D341Med (cell line): ENCODE measurements at regions not wholly inside any gene's neighbourhood (a gene's known extent, or its start where the extent isn't known, plus 50 kb on each side); places are given as distances from the start of the nearest gene placed in this dataset.

Source experiments
- DNase-seq: peaks from one replicate; pipeline ENCODE4 v3.0.0; 2012; ENCODE audit warnings: low spot score

DNA sequence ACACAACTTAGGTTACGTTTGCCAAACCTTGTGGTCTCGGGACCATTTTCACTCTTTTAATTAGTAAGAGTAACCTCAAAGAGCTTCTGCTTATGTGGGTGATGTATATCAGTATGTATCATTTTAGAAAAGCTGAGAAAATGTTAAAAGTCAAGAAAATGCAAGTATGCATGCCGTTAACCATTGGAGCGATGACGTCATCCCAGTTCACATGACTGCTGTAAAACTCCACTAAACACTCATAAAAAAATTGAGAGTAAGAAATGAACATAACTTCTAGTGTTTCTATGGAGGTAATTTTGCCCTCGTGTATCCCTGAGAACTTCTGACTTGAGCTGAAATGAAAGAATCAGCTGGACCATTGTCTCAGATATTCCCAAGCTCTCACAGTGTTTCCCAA, 250.0 kb upstream of the CDH4 start:
- no peak for DNase-seq

DNA sequence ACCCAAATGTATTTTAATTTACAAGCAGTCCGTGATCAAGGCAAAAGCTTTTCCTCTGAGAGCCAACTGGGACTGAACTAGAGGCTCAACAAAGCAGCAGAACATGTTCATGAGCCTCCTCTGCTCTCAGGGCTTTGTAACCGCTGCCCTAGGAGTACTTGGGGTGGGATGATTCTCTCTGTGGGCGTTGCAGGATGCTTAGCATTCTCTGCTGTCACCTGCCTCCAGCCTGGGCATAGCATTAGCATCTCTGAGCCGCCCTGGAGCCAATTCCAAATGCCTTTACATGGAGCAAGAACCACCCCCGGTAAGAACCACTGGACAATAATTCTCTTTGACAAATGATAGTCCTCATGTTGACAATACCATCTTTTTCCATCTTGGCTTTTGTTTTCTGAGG, 237.6 kb upstream of the CDH4 start:
- no peak for DNase-seq

DNA sequence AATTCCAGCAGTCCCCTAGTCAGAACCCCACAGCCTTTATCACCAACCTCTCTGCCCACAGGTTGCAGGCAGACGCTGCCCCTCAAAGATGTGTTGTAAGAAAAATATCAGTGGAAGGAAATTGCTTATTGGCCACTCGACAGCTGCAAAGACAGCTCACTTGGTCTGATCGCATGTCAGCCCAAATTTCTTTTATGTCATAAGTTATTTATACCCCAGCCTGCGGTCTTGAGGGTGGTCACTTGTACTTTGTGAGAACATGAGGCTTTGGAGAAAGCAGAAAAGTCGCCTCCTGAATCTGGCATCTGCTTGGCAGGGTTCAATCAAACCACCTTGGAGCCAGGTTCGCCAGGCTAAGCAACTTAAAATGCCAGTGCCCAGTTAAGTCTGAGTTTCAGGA, 236.5 kb upstream of the CDH4 start:
- DNase-seq, result no peak

DNA sequence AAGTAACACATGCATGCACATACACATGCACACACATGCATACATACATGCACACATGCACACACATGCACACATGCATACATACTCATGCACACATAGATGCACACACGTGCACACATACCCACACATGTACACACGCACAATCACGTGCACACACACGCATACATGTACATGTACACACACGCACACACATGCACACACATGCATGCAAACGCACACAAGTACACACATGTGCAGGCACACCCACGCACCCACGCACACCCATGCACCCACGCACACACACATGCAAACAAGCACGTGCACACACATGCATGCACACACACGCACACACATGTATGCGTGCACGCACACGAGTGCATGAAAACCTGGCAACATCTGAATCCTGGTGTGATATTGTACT, 232.7 kb upstream of the CDH4 start:
- DNase-seq, result no peak

DNA sequence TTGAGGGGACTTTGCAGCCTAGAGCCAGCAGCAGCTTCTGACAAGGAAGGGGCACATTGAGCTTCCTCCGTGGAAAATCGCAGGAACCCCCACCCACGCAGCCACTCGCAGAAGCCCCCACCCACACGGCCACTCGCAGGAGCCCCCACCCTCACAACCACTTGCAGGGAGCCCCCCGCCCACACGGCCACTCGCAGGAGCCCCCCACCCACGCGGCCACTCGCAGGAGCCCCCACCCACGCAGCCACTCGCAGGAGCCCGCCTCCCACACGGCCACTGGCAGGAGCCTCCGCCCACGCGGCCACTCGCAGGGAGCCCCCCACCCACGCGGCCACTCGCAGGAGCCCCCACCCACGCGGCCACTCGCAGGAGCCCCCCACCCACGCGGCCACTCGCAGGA, 228.4 kb upstream of the CDH4 start:
- DNase-seq, result no peak

DNA sequence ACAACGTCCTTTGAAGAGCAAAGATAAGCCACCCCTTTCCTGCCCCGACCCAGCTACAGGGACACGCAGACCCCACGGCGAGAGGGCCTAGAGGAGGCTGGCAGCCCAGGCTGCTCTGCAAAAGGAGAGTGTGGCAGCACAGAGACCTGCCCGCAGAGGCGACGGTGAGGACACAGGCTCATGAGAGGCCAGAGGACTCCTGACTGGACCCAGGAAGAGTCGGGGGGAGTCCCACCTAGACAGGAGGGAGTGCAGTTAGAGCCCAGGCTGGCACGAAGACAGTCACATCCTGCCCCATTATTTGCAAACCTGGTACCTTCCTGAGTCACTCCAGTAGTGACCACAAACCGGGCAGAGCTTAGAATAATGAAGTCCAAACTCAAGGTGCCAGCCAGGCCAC, 227.7 kb upstream of the CDH4 start:
- no peak for DNase-seq

DNA sequence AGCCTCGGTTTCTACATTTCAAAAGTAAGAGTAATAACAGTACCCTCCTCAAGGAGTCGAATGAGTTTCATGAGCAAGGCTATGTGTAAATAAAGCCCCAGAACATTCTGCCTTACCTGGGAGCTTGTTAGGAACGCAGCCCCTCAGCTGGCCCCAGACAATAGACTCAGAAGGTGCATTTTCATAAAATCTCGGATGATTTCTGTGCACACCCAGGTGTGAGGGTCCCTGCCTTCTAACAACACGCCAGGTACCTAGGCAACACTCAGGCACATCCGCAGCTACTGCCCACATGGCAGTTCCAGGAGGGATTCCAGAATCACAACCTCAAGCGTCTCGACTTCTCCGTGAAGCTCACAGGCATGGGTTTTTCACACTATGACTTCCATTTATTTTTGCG, 226.5 kb upstream of the CDH4 start:
- DNase-seq, result no peak

DNA sequence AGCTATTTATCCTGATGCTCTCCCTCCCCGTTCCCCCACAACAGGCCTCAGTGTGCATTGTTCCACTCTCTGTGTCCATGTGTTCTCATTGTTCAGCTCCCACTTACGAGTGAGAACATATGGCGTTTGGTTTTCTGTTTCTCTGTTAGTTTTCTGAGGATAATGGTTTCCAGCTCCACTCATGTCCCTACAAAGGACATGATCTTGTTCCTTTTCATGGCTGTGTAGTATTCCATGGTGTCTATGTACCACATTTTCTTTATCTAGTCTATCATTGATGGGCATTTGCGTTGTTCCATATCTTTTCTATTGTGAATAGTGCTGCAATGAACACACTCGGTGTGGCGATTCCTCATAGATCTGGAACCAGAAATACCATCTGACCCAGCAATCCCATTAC, 225.9 kb upstream of the CDH4 start:
- DNase-seq, result no peak

DNA sequence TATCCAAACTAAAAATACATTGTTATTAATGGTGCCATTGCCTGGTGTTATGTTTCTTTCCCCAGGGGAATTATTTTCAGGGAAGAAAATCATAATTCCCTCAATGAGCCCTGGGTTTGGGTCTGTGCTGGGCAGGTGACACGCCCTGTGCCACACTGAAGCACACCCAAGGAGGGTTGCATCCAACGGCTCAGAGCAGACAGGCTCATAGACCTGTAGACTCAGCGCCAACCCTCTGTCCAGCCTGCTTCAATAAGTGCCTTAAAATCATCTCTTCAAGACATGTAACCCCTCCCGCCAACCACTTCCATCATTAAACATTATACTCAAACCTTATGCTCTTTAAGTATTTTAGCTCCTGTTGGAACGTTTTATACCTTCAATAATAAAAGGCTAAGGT, 225.3 kb upstream of the CDH4 start:
- no peak for DNase-seq

DNA sequence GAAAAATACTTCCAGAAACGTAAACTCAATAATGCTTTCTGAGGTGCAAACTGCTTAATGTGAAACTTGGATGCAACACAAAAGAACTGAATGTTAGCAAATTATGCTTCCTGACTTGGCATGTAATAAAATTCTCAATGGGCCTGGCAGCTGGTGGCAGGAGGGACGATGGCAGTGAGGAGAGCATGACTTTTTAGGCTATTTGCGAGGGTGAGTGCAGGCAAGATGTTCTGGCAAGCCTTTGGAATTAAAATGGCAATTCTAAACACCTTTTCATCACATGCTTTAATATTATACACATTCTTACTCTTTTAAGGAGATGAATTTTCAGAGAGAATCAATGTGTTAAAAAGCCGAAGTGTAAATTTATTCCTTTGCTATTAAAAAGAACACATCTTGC, 224.8 kb upstream of the CDH4 start:
- no peak for DNase-seq

DNA sequence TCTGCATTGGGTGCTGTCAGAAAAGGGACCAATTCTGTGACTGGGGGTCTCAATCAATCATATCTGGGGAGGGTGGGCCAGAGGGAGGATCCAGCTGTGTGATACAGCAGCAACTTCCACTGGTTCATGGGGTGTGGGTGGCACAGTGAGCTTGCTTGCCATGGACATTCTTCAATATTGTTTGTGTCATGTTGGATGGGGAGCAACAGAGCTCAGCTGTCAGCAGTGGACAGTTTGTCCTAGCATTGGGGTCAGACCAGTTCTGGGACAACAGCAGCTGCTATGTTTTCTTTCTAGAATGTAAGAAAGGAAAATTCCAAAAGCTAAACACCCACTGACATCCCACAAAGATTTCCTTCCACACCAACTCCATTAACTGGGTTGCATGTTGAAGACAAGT, 221.9 kb upstream of the CDH4 start:
- DNase-seq, result no peak

DNA sequence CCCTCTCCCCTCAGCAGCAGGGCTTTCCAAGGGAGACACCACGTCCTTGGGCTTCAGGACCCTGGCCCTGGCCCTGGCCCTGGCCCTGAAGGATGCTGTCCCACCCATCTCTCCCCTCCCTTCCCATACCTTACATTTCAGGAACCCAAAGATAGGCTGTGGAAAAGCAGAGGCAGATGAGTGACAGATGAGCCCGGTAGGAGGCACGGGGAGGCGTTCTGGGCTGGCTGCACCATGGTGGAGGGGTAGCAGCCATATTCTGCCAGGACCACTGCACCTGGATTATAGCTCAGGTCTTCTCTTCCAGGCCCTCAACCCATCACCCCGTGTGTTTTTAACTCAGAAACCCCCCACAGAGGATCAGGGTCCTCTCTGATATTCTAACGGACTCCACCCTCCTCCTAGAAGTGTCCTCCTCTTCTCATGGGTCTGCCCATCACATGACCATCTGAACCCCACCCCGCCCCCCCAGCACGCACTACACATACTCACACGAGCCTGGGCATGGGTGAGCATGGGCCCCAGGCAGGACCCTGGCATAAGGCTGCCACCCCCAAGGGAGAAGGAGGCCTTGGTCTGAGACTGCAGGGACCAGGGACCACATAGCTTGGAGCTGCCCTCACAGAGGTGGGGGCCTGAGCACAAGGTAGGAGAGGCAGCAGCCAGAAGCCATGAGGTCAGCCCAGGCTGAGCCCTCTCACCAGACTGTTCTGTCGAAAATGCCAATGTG, 220.8 kb upstream of the CDH4 start:
- DNase-seq, result no peak

DNA sequence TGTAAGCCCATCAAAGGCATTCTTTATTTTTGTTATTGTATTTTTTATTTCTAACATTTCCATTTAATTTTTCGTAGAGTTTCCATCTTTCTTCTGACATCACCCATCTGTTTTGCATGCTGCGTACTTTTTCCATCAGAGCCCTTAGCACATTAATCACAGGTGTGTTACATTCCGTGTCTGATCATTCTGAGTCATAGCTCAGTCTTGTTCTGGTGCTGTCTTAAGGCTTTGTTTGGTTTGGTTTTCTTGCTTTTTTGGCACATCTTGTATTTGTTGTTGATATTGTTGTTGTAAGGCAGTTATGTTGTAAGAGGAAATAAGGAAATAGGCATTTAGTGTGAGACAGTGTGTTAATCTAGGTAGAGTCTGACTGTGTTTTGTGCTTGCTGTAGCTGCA, 214.6 kb upstream of the CDH4 start:
- DNase-seq, result no peak

DNA sequence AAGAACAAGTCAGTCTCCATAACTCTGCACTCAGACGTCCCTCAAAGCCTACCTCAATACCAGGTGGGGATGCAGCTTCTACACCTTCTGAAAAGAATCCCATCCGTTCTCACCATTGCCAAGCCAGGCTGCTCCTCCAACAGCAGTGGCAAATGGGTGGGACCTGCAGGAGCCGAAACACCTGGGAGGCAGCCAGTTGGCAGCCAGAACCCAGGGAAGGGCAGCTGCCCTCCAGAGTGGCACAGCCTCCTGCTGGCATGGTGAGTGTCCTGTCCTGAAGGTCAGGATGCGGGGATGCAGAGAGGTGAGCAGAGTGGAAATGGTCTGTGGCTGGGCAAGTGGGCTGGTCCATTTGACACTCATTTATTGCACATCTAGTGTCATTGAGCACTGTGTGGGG, 210.6 kb upstream of the CDH4 start:
- DNase-seq, result no peak

DNA sequence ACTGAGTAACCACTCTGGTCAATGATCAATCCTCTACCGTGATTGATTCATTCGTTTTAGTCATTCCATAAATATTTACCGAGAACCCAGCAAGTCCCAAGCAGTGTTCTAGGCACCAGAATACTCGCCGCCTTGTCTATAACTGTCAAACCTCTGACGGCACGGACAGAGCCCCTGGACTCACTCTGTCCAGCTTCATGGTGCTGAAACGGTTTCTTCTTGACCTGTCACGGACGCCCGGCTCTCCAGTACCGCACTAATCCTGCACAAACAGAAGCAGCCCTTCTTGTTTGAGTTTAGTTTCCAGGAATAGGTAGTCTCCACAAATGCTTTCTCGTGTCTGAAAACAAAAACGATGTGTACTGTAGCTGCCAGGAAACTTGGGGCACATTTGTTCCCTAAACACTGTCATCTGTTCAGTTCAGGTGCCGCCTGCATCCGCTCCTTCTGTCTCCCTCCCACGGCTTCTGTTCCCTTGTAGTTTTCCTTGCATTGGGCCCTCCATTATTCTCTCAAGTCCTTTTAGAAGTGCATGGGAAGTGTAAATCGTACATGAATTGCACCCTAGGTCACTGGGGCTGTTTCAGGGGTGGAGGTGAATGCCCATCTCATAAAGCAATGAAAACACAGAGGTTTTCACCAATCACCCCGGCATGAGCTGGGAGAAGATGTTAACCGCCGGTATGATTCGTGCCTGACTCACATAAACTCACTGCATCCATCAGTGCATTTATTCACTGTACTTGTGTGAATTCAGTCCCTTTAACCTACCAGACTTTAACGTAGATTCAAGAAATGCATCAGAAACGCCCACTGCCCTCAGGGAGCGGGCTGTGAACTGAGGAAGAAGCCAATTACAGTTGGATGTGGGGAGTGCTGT, 209.3 kb upstream of the CDH4 start:
- no peak for DNase-seq

DNA sequence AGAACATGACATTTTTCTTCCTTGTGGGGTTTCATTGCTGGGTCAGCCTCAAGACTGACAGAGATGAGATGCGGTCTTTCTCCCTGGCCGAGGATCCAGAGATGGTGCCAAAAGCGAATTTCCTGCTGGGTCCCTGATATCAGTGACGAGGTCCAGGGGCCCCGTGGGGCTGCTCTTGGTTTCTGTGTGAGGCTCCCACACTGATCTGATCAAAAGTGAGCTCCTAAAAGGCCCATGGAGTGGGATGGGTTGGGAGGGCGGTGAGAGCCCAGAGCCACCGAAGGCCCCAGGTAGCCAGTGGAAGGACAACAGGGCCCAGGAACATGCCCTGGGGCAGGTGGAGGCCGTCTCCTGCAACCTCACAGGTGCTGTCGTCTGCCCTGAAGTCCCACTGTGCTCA, 208.4 kb upstream of the CDH4 start:
- DNase-seq, result no peak

DNA sequence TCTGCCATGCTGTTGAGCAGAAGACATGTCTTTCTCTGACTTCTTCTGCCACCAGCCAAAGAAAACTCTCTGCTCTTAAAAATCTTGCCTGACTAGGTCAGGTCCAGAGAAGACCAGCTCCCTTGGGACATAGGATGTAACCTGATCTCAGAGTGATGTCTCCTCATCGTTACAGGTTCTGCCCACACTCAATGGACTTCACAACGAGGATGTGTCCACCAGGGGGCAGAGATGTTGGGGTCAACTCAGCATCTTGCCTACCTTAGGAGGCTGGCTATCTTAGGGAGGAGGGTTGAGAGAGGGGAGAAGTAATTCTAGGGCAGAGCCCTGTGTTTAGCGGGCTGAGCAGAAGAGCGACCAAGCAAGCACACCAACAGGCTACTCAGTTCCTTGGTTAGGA, 207.6 kb upstream of the CDH4 start:
- no peak for DNase-seq

DNA sequence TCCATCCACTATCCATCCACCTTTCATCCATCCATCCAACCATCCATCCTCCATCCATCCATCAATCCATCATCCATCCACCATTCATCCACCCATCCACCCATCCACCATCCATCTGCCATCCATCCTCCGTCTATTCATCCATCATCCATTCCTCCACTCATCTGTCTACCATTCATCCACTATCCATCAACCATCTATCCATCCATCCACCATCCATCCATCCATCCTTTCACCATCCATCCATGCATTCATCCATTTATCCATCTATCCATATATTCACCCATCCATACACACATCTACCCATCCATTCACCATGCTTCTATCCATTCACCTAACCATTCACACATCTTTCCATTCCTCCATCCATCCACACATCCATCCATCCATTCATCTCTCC, 207.0 kb upstream of the CDH4 start:
- no peak for DNase-seq

DNA sequence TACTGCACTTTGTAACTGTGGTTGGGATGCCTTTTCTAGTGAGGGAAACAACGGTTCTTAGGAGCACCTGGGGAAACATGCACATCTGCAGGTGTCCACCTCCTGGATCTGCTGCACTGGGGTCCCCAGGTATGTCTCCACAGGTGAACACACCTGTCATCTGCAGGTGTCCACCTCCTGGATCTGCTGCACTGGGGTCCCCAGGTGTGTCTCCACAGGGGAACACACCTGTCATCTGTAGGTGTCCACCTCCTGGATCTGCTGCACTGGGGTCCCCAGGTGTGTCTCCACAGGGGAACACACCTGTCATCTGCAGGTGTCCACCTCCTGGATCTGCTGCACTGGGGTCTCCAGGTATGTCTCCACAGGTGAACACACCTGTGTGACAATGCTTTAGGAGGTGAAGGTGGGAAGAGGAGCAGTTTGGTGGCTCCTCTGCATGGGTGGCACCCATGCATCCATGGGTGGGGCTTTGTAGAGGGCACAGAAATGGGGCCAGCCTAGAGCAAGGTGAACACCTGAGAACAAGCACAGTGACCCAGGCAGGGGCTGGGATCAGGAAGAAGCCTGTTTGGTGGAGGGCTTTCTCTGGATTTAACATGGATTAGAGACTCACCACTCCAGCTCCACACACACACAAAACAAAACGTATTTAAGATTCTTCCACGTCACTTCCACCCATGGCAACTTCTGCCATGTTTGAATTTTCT, 206.0 kb upstream of the CDH4 start:
- no peak for DNase-seq

DNA sequence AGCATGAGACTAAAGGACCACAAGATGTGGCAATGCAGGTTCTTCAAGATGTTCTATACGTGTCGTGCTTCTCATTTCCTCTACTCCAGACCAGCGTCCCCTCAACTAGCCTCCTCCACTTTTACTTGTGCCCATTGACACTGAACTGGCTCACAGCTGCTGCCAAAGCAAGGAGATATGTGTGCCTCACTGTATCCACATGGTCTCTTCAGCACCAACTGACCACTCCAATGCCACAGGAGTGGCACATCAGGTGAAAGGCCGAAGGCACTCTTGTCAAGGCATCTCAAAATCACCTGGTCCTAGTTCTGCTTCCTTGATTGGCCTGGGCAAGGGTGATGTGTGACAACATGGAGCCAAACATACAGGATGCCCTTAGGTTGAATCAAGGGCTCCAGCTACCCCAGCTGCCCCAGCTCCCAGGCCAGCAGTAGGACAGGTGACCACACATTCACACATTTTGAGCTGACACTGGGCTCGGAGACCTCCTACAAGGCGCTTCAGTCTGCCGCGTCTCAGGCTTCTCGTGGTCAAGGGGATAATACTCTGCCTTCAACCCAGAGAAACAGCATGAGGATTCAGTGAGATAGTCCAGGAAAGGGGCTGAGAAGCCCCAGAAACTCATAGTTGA, 205.2 kb upstream of the CDH4 start:
- no peak for DNase-seq

DNA sequence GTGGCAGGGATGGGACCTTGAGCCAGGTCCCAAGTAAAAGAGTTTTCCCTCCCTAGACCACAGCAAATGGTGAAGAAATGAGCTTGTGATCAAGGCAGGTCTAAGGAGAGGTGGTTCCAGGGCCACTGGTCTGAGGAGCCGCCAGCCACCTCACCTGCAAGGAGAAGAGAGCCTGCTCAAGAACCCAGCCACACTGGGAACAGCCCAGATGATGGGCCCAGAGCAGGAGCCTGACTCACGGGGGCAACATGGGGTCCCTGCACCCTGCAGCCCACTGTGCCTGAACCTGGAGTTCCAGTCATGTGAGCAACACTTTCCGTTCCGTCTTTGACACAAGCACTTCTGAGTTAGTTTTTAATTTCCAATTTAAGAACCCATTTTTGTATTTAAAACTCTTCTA, 204.5 kb upstream of the CDH4 start:
- no peak for DNase-seq

DNA sequence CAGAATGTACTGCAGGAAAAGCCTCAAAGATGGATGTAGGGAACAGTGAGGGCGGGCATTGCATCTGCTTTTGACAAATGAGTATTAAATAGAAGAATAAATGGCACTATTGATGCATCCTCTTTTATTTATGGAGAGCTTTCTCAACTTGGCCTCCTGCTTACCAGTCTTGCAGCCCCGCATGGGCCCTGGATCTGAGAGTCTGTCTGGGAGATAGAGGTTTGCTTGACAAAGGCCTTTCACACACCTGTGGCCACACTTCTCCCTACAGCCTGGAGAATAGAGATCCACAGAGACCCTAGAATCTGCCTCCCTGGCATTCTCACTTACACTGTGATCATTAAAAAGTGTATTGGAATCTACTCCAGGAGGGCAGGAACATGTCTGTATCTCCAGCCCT, 203.8 kb upstream of the CDH4 start:
- no peak for DNase-seq

DNA sequence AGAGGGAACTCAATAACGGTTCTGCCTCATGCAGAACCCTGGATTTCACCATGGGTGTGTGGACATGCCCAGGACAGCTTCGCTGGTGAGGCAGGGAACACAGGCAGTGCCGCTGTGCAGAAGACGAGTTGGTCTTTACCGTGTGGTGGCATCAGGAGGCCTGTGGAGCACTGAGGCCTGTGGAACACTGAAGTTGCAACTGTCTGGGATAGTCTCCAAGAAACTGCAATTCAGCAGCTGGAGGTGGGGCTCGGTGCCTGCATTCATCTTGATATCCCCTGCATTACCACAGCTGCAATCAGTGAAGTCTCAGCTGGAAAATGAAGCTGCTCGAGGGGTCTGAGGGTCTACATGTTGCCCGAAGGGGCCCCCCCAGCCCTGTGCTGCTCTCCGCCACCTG, 202.4 kb upstream of the CDH4 start:
- no peak for DNase-seq
